ENCODE measurements at regions not wholly inside any gene's neighbourhood (a gene's known extent, or its start where the extent isn't known, plus 50 kb on each side); places are given as distances from the start of the nearest gene placed in this dataset.

DNA sequence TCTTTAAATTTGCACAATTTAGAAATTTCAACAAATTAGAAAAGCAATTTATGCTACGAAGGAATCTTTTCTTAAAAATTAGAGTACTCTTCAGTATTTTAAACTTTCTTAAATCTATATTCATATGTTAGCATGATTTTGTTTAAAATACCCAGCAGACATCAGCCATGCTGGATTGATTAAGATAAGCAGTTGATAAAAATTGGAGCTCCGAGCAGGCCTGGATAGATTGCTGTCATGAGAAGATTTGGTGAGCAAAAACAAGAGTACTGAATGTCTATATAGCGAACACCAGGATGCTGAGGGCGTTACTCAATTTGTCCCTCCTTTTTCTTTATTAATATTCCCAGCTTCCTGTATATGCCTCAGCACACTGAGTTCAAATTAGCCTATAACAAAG, 108.4 kb upstream of the SLC35B3 start:
- no peak overlapping the region for H3K27ac ChIP-seq
- no peaks in the 10 kb centered on the region for H3K4me1 ChIP-seq
- H3K36me3 ChIP-seq, result no peaks in the 10 kb centered on the region
- TF ChIP-seq, protein P1, sequence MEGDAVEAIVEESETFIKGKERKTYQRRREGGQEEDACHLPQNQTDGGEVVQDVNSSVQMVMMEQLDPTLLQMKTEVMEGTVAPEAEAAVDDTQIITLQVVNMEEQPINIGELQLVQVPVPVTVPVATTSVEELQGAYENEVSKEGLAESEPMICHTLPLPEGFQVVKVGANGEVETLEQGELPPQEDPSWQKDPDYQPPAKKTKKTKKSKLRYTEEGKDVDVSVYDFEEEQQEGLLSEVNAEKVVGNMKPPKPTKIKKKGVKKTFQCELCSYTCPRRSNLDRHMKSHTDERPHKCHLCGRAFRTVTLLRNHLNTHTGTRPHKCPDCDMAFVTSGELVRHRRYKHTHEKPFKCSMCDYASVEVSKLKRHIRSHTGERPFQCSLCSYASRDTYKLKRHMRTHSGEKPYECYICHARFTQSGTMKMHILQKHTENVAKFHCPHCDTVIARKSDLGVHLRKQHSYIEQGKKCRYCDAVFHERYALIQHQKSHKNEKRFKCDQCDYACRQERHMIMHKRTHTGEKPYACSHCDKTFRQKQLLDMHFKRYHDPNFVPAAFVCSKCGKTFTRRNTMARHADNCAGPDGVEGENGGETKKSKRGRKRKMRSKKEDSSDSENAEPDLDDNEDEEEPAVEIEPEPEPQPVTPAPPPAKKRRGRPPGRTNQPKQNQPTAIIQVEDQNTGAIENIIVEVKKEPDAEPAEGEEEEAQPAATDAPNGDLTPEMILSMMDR (IDR thresholded peaks at IDR 0.05 in 8 of 11, conservative IDR thresholded peaks at IDR 0.05 in 3 of 11), result no peak
- TF ChIP-seq POLR2A (IDR thresholded peaks at IDR 0.05) (no peak), POLR2AphosphoS5 (IDR thresholded peaks at IDR 0.05) (no peak)
- H3K27me3 ChIP-seq (replicated peaks in 1 of 7), result no peaks in the 10 kb centered on the region
- no peak for DNase-seq
- H3K4me3 ChIP-seq, result no peak overlapping the region
- intact Hi-C loops (cut with DNase I; ENCODE audit: low total_unique reads), result no loop called here
- peaks cover 0 to 41% (median 18%) of the 10 kb centered on the region in 8 donors for H3K9me3 ChIP-seq
- WGBS, 5 donors, result 65 to 88% (median 78%) methylated on average over 4 of the region's 4 CpGs

DNA sequence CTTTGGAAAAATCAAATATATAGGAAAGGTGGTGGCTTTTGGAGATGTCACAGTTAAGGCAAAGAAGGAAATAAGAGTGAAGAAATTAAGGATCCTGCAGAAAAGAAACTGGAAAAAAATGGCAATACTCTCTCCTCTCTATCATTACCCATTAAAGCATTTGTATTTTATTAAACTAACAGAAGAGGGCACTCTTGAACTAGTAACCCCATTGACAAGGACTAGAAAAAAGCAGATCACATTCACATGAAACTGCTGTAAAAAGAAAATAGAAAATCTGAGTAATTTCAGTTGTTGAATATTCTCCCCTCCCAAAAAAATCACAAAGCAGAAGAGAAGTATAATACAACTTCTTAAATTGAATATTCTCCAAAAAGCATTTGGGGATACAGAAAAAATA, 104.1 kb upstream of the SLC35B3 start:
- no peak overlapping the region for H3K27ac ChIP-seq
- DNase-seq, result no peak
- H3K9me3 ChIP-seq, result peaks cover 0 to 41% (median 18%) of the 10 kb centered on the region in 8 donors
- no peaks in the 10 kb centered on the region for H3K27me3 ChIP-seq (replicated peaks in 1 of 7)
- H3K4me1 ChIP-seq, result no peaks in the 10 kb centered on the region
- no peak overlapping the region for H3K4me3 ChIP-seq
- TF ChIP-seq POLR2AphosphoS5 (IDR thresholded peaks at IDR 0.05), result no peak
- TF ChIP-seq, protein P1 (IDR thresholded peaks at IDR 0.05 in 8 of 11, conservative IDR thresholded peaks at IDR 0.05 in 3 of 11), result peak in 1 of 11 experiments; percentile 14
- intact Hi-C loops (cut with DNase I; ENCODE audit: low total_unique reads), result no loop called here
- H3K36me3 ChIP-seq, result no peaks in the 10 kb centered on the region

DNA sequence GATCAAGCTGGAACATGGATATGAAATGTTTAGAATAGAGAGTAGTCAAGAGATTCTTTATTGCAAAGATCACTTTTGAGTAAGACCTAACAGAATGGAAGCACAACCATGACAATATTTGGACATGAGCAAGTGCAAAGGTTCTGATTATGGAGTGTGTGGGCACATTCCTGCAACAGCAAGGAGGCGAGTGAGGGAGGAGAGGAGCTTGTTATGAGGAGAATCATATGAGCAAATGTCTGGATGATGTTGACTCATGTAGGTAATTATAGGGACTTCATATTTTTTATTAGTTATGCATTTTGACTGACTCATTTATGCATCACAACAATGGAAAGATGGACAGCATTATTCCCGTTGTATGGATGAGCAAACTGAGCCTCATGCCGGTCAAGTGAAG, 100.8 kb upstream of the SLC35B3 start:
- Histone ChIP-seq H3K27me3 (replicated peaks in 1 of 7) (no peaks in the 10 kb centered on the region), H3K4me1 (no peaks in the 10 kb centered on the region), H3K4me3 (no peak overlapping the region), H3K36me3 (no peaks in the 10 kb centered on the region), H3K27ac (no peak overlapping the region), H3K9me3 (peaks cover 0 to 22% (median 14%) of the 10 kb centered on the region in 8 donors)
- 59 to 92% (median 73%) methylated on average over 3 of the region's 3 CpGs for WGBS, 5 donors
- DNase-seq, result no peak
- no peak for TF ChIP-seq POLR2A (IDR thresholded peaks at IDR 0.05)
- TF ChIP-seq, protein P1 (IDR thresholded peaks at IDR 0.05 in 8 of 11, conservative IDR thresholded peaks at IDR 0.05 in 3 of 11), result no peak
- no peak for TF ChIP-seq POLR2AphosphoS5 (IDR thresholded peaks at IDR 0.05)
- intact Hi-C loops (cut with DNase I; ENCODE audit: low total_unique reads), result no loop called here

DNA sequence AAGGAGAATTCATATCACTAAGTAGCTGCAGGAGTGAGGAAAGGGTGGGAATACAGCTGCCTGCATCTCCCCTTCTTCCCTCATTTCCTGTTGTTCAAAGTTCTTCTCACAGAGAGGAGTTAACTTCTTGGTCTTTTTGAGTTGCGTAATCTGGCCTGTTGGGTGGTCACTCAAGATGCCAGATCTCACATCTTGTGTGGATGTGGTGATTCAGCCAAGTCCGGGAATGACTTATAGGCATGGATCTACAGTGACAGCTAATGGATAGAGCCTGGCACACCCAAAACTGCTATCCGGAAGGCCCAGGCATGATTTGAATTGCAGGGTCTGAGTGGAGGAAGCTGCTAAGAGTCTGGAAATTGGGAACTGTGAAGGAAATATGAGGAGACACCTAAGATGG, 100.2 kb upstream of the SLC35B3 start:
- peaks cover 0 to 16% (median 8%) of the 10 kb centered on the region in 8 donors for H3K9me3 ChIP-seq
- no peak overlapping the region for H3K4me3 ChIP-seq
- no peaks in the 10 kb centered on the region for H3K36me3 ChIP-seq
- H3K27ac ChIP-seq, result no peak overlapping the region
- H3K27me3 ChIP-seq (replicated peaks in 1 of 7), result no peaks in the 10 kb centered on the region
- WGBS, 5 donors, result 55 to 90% (median 74%) methylated on average over 3 of the region's 3 CpGs
- no peak for TF ChIP-seq POLR2AphosphoS5 (IDR thresholded peaks at IDR 0.05)
- no peak for TF ChIP-seq POLR2A (IDR thresholded peaks at IDR 0.05)
- no peaks in the 10 kb centered on the region for H3K4me1 ChIP-seq
- no peak for DNase-seq
- intact Hi-C loops (cut with DNase I; ENCODE audit: low total_unique reads), result no loop called here

All from spleen (tissue), 11 donors.